ENCODE measurements at regions not wholly inside any gene's neighbourhood (a gene's known extent, or its start where the extent isn't known, plus 50 kb on each side); places are given as distances from the start of the nearest gene placed in this dataset.

- no peak for ATAC-seq
- H3K9ac ChIP-seq (ENCODE audit: insufficient read depth in 1 of 2, low read depth in 2 of 2, low read length in 2 of 2), result no peak overlapping the region
- H3K27ac ChIP-seq (ENCODE audit: extremely low read depth, low read depth, low read length), result no peak overlapping the region
- H2AFZ ChIP-seq (ENCODE audit: low read depth, low read length), result no peak overlapping the region
- no peaks in the 10 kb centered on the region for H3K9me1 ChIP-seq (ENCODE audit: control insufficient read depth, insufficient read depth, low read length)
- H3K79me2 ChIP-seq (ENCODE audit: control insufficient read depth, insufficient read depth, low read length), result no peaks in the 10 kb centered on the region
- intact Hi-C loops (cut with micrococcal nuclease) (no loop called here), in situ Hi-C loops (cut with MboI) (no loop called here)
- H3K4me1 ChIP-seq (replicated peaks in 1 of 2; ENCODE audit: control insufficient read depth in 2 of 2, insufficient read depth in 2 of 2, low read length in 2 of 2), result no peaks in the 10 kb centered on the region
- WGBS (ENCODE audit: insufficient coverage, low coverage, missing lambda C conversion rate), result 0% methylated on average over 18 of the region's 19 CpGs
- H3K4me2 ChIP-seq (ENCODE audit: insufficient read depth, low read length), result no peak overlapping the region
- no TSS peak for BruUV-seq (replicated peaks)
- no peaks in the 10 kb centered on the region for H3K36me3 ChIP-seq (ENCODE audit: control insufficient read depth, insufficient read depth, low read length)
- TF ChIP-seq TAL1 (IDR thresholded peaks at IDR 0.05) (no peak), PURB (CRISPR knock-in tag; IDR thresholded peaks at IDR 0.05; ENCODE audit: low read depth) (no peak), ZNF12 (CRISPR knock-in tag; IDR thresholded peaks at IDR 0.05) (no peak), CREB5 (CRISPR knock-in tag; IDR thresholded peaks at IDR 0.05) (no peak), ZNF398 (CRISPR knock-in tag; IDR thresholded peaks at IDR 0.05) (no peak), CSDE1 (IDR thresholded peaks at IDR 0.05) (no peak), TAF7 (tag; IDR thresholded peaks at IDR 0.05) (no peak), ZNF3 (CRISPR knock-in tag; IDR thresholded peaks at IDR 0.05) (no peak), SIRT6 (IDR thresholded peaks at IDR 0.05; ENCODE audit: low read depth, low read length) (no peak), CBFA2T3 (IDR thresholded peaks at IDR 0.05) (no peak), MTA3 (IDR thresholded peaks at IDR 0.05; ENCODE audit: borderline replicate concordance) (no peak), PTTG1 (tag; IDR thresholded peaks at IDR 0.05; ENCODE audit: low read depth) (no peak), POU5F1 (IDR thresholded peaks at IDR 0.05; ENCODE audit: borderline replicate concordance, low read depth, low read length, partially characterized antibody) (no peak), KLF10 (CRISPR knock-in tag; IDR thresholded peaks at IDR 0.05) (no peak), ZNF699 (CRISPR knock-in tag; IDR thresholded peaks at IDR 0.05; ENCODE audit: insufficient replicate concordance) (no peak), SIN3A (IDR thresholded peaks at IDR 0.05; ENCODE audit: borderline replicate concordance in 2 of 2, control insufficient read depth in 1 of 2, low read depth in 2 of 2, low read length in 2 of 2) (no peak), ZNF561 (CRISPR knock-in tag; conservative IDR thresholded peaks at IDR 0.05) (no peak)
- H3K9me3 ChIP-seq (replicated peaks; ENCODE audit: control insufficient read depth, insufficient read depth, low read depth, low read length), result no peaks in the 10 kb centered on the region
- H4K20me1 ChIP-seq (replicated peaks; ENCODE audit: control insufficient read depth, insufficient read depth, low read length), result no peaks in the 10 kb centered on the region
- POLR2A ChIA-PET, result no interaction called here
- H3K27me3 ChIP-seq (ENCODE audit: control insufficient read depth in 2 of 2, insufficient read depth in 2 of 2, low read length in 2 of 2), result peaks cover 0 to 7% of the 10 kb centered on the region in 2 experiments; a peak in 4 of 5 replicates
- no peak for FAIRE-seq
- no peak overlapping the region for H3K4me3 ChIP-seq
- DNase-seq (ENCODE audit: extremely low read depth in 1 of 4, low spot score in 3 of 4), result no peak
- CTCF ChIA-PET (ENCODE audit: low intra/inter-chr PET ratio), result no interaction called here
Measured at GRCh38 chr9:86516564-86516963, 162.4 kb upstream of the TUT7 start.

Measured in K562 (cell line).